ENCODE measurements at regions not wholly inside any gene's neighbourhood (a gene's known extent, or its start where the extent isn't known, plus 50 kb on each side); places are given as distances from the start of the nearest gene placed in this dataset.

- H3K4me3 ChIP-seq, result no peak overlapping the region
- no peak for DNase-seq
- H3K27ac ChIP-seq, result no peak overlapping the region
- 77 to 84% methylated on average over 5 of the region's 5 CpGs for WGBS, 2 donors
- TF ChIP-seq POLR2A (IDR thresholded peaks at IDR 0.05) (no peak), CTCF (IDR thresholded peaks at IDR 0.05) (no peak)
- intact Hi-C loops (cut with DNase I; ENCODE audit: low total_unique reads), result no loop called here
- no peaks in the 10 kb centered on the region for H3K9me3 ChIP-seq
- no peaks in the 10 kb centered on the region for H3K36me3 ChIP-seq (ENCODE audit: low read depth, missing control alignments)
- H3K27me3 ChIP-seq, result no peaks in the 10 kb centered on the region
- H3K4me1 ChIP-seq, result no peaks in the 10 kb centered on the region
Observed at GRCh38 chr18:39506581-39507330, 1941.2 kb upstream of the CELF4 start.

DNA sequence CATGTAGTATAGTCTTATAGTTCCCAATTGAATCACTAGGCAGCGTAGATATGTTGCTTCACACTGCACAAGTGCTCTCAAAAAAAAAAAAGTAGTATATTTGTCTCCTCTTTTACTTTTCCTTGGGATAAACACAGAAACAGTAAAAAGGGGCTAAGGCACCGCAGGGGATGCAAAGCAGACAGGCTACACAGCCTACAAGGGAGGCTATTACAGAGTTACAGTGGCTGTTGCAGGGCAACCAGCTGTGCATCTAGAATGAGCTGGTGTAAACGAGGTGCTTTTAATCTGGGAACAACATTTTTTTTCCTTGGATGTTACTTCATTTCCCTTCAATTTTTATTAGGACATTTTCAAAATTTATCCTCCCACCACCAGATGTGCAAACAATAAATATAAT is 1934.7 kb upstream of the CELF4 start:
- TF ChIP-seq CTCF (IDR thresholded peaks at IDR 0.05) (no peak), POLR2A (IDR thresholded peaks at IDR 0.05) (no peak)
- no peak overlapping the region for H3K4me3 ChIP-seq
- no peak for DNase-seq
- WGBS, 2 donors, result 66 to 73% methylated on average over 3 of the region's 3 CpGs
- H3K27ac ChIP-seq, result no peak overlapping the region
- H3K36me3 ChIP-seq (ENCODE audit: low read depth, missing control alignments), result no peaks in the 10 kb centered on the region
- H3K4me1 ChIP-seq, result no peaks in the 10 kb centered on the region
- intact Hi-C loops (cut with DNase I; ENCODE audit: low total_unique reads), result no loop called here
- no peaks in the 10 kb centered on the region for H3K9me3 ChIP-seq
- H3K27me3 ChIP-seq, result no peaks in the 10 kb centered on the region

GRCh38 chr18:39497821-39498220 is 1932.2 kb upstream of the CELF4 start:
- DNase-seq, result no peak
- H3K4me1 ChIP-seq, result no peaks in the 10 kb centered on the region
- TF ChIP-seq CTCF (IDR thresholded peaks at IDR 0.05), result no peak
- no peak for TF ChIP-seq POLR2A (IDR thresholded peaks at IDR 0.05)
- no peak overlapping the region for H3K27ac ChIP-seq
- H3K4me3 ChIP-seq, result no peak overlapping the region
- no peaks in the 10 kb centered on the region for H3K36me3 ChIP-seq (ENCODE audit: low read depth, missing control alignments)
- H3K9me3 ChIP-seq, result no peaks in the 10 kb centered on the region
- H3K27me3 ChIP-seq, result no peaks in the 10 kb centered on the region
- intact Hi-C loops (cut with DNase I; ENCODE audit: low total_unique reads), result no loop called here

DNA sequence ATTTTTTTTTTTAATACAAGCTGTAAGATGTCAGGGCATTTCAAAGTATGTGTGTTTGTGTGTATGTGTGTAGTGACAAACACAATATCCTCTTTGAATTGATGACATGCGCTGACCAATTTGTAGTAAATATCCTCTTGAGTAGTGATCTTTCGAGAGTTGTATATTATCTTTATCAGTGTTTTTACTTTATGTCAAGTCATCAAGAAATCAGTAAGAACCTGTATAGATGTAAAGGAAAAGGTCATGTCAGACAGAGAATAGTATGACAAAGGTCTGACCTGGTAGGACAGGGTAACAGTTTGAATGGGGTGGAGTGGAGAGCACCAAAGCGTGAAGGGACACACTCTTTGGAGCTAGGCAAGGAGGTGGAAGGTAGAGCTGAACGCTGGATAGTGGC is 1931.4 kb upstream of the CELF4 start:
- intact Hi-C loops (cut with DNase I; ENCODE audit: low total_unique reads), result no loop called here

More for the DNA sequence above, 1931.4 kb upstream of the CELF4 start:
- no peaks in the 10 kb centered on the region for H3K36me3 ChIP-seq (ENCODE audit: low read depth, missing control alignments)
- H3K27me3 ChIP-seq, result no peaks in the 10 kb centered on the region
- WGBS, 2 donors, result 79 to 93% methylated on average over 4 of the region's 4 CpGs
- no peaks in the 10 kb centered on the region for H3K9me3 ChIP-seq
- H3K4me1 ChIP-seq, result no peaks in the 10 kb centered on the region
- DNase-seq, result no peak
- H3K4me3 ChIP-seq, result no peak overlapping the region
- TF ChIP-seq POLR2A (IDR thresholded peaks at IDR 0.05), result no peak
- no peak for TF ChIP-seq CTCF (IDR thresholded peaks at IDR 0.05)
- H3K27ac ChIP-seq, result no peak overlapping the region

Measured in testis (tissue), 2 donors.